NCI-H1048 (cell line): ENCODE measurements at regions not wholly inside any gene's neighbourhood (a gene's known extent, or its start where the extent isn't known, plus 50 kb on each side); places are given as distances from the start of the nearest gene placed in this dataset.

Experiments
- DNase-seq: peaks from one replicate; lab custom pipeline; 2025; lab: John Stamatoyannopoulos, UW

DNA sequence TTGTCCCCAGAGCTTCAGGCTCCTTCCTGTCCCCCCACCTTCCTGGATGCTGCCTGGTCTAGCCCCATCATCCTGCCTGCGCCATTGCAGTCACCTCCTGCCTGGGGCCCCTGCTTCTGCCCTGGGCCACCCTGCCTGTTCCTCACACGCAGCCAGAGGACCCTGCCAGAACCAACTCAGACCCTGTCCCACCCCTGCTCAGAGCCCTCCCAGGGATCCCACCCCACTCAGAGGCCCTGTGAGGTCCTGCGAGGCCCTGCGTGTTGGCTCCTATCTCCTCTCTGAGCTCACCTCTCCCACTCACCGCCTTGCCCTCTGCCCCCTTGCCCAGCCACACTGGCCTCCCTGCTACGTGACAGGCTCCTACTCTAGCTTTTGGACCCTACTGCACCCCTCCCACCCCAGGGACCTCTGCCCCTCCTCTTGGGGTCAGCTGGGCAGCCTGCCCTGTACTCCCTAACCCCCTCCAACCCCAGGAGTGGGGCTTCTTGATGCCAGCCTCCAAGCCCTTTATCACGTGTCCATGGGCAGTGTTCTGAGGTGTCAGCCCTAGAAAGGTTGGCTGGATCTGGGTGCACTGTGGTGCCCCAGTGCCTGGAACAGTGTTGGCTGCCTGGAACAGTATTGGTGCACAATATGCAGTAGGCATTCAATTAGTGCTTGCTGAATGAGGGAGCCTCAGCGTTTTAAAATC, 68.3 kb downstream of the CEBPB start:
- no peak for DNase-seq

DNA sequence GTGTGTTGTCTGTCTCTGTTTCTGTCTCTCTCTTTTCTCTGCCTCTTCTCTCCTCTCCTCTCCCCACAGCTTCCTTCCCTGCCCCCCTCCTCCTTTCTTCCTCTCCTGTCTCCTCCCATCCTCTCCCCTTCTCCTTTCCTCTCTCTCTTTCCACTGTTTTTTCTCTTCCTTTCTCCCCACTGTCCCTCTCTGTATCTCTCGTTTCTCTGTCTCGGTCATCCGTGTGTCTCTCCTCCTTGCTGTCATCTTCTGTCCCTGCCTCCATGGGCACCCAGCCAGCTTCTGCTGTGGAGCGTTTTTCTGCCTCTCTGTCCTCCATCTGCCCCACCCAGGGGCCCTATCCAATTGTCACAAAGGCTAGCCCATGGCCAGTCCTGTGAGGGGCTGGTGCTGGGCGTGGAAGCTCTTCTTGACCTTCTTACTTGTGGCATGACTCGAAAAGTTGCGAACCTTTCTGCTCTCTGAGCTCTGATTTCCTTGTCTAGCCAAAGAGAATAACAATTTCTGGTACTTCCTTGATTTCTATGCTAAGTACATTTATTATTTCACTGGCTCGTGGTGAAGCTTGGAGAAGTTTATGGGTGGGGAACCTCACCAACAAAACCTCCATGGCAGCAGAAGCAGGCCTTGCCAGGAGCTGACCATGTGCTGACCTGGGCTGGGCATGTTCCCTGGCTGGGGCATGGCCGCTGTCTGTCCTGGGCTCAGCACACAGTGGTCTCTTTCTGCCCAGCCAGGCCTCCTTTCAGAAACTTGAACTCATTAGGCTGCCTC, 69.3 kb downstream of the CEBPB start:
- no peak for DNase-seq

DNA sequence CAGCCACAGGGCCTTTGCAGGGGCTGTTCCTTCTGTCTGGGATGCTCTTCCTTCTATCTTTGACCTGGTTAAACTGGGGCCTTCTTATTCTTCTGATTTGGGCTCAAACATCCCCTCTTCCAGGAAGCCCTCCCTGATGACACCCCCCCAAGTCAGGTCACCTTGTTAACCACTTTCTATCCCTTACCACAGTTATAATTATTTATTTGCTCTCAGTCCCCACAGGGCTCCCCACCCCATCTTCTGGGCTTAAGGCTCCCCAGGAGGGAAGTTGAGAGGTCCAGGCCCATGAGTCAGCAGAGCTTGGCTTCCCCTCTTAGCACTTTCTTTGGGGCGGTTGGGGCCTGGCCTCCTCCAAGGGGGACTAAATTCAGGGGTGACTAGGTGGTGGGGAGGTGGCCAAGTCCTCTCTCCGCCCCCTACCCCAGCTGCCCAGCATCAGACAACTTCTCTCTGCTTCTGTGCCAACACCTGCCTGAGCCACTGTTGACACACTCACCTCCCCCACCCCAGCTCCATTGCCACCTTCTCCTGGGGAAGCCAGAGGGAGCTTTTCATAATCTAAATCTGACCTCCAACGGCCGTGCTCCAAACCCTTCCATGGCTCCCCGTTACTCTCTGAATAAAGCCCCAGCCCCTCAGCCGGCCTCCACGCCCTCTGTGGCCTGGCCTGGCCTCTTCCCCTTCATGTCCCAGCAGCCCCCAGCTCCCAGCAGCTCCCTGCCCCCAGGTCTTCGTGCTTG, 70.0 kb downstream of the CEBPB start:
- DNase-seq = no peak

DNA sequence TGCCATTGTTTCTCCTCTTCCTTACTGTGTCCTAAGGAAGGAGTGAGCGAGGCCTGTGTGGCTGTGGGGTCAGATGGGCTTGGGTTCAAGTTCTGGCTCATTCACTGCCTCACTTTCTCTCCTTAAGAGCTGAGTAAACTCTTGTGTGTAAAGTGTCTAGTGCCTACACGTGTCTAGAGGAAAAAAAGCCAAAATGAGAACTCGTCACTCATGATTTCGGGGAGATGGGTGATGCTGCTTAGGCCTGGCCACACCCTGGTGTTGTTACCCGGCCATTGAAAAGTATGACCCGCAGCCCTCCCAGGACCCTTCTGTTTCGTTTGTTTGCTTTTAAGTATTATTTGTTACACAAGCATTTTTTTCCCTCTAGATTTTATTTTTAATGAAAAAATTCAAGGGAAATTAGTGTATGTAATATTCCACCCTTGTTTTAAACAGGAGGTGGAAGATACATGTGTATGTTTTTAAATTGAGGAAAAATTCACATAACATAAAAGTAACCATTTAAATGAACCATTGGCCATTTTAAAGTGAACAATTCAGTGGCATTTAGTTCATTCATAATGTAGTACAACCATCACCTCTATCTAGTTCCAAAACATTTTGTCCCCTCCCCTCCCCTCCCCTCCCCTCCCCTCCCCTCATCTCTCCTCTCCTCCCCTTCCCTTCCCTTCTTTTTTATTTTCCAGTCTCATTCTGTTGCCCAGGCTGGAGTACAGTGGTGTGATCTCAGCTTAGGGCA, 71.0 kb downstream of the CEBPB start:
- DNase-seq = no peak

DNA sequence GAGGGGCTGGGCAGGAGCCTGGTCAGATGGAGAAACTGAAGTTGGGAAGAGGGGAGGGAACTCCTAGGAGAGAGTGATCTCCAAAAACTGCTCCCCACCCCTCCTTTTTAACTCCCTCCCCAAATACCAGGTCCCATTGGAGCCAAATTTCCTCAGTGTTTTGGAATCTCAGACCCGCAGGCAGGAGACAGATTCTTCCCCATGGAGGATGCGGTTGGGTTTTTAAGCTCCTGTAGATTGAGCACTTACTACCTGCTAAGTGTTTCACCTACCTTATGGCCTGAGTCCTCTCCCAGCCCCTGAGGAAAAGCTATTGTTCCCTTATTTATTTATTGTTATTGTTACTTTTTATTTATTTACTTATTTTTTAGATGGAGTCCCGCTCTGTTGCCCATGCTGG, 73.2 kb downstream of the CEBPB start:
- no peak for DNase-seq

DNA sequence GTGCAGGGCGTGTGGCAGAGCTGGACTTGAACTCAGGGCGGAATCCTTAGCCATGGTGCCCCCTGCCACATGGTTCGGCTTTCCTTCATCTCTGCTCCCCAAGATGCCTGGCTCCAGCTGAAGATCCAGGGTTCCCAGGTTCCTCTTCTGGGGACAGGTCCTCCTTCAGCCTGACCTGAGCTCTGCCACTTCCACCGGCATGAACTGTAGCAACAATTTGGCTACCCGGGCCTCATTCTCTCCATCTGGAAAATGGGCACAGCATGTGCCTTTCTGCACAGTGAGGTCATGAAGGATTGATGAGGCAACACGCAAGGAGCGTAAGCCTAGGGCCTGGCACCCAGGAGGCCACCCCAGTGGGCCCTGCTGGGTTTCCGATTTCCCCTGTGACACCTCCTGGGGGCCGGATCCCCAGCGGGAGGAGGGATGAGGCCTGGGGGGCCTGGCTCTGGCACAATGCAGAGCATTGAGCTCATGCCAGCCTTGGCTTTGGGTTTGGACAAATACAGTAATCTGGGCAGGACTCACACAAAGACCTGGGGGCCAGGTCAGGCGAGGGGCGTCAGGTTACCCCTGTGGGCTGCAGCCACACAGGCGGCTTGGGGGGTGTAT, 74.0 kb downstream of the CEBPB start:
- no peak for DNase-seq

DNA sequence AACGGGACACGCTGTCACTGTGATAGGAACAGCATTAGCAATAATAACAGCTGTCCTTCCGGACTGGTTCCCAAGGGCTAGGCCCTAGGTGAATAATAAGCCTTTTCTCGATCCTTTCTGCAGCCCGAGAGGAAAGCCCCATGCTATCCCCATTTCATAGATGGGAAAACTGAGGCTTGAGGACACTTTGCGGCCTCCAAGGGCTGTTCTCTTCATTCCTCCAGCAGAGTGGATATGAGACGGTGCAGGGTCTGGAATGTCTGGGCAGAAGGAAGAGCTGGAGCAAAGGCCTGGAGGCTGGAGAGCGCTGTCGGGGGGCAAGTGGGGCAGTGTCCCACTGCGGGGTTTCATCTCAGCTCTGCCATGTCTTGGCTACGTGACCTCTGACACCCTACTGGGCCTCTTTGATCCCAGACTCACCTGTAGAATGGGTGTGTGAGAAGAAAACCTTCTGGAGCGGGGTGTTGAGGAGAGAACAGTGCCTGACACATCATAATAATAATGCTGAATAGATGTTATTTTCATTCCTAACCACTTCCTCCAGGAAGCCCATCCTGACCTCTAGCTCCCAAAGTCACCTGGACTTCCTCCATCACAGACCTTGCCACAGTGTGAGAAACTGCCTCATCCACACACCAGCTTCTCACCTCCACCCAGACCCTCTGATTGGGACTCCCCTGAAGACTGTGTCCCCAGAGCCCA, 74.8 kb downstream of the CEBPB start:
- DNase-seq = no peak

DNA sequence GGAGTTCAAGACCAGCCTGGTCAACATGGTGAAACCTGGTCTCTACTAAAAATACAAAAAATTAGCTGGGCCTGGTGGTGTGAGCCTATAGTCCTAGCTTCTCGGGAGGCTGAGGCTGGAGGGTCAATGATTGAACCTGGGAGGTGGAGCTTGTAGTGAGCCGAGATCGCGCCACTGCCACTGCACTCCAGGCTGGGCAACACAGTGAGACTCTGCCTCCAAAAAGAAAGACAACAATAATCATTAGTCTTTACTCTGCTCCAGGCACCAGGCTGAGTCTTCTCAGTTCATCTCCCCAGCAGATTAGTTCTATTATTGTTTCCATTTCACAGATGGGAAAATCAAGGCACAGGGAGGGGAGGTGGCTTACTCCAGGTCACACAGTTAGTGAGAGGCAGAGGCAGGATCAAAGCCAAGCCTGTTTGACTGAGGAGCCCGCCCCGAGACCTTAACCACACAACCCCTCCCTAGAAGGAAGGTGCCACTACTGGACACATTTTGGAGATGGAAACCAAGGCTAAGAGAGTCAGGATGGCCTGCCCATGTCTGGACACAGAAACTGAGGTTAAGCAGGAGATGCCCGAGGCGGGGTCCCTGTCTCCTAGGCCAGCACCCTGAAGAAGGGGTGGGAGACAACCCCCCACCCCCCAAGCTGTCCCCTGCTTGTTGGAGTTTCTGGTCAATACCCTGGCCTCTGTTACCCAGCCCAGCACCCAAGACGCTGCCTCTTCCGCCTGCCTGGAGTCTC, 75.8 kb downstream of the CEBPB start:
- DNase-seq = no peak

DNA sequence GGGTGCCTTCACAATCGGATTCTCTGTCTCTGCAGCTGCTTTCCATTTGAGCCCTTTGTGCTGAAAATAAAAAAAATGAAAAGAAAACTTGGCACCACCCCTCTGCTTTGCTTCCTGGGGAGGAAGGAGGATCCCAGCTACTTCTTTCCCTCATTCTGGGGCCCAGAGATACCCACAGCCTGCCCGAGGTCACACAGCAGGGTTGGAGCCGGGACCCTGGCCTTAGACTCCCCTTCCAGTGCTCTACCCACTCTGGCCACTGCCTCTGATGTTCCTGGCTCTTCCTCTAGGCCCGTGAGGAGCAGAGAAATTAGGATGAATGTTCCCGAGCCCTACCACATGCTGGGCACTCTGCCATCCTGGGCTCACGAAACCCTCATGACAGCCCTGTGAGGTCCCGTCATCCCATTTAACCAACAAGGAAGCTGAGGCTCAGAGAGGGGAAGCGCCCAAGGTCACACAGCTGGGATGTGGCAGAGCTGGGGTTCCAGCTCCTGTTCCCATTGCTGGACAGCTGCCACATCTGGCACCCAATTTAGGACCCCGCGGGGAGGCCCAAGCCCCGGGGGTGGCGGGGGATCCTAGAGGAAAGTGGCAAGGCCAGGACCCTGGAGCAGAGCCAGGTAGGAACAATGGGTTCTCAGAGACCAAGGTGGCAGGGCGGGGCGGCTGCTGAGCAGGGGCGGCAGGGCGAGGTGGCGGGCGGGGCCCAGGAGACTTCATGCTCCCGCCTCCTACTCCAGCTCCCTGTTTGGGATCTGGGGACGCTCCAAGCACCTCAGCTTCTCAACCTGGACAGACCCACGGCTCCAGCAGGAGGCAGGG, 76.6 kb downstream of the CEBPB start:
- DNase-seq = peak; percentile 64

DNA sequence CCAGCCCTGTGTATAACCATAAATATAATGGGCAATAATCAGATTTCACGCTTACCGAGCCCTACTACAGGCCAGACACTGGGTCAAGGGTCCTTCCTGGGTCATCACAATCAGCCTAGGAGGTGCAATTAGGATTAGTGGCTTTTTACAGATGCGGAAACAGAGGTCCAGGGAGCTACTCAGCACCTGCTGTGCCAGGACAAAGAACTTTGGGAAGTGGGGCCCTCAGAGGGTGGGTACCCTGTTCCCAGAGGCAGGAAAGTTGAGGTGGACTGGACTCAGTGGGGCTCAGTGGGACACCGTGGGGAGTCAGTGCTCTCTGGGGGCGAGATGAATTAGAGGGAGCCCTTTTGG, 77.2 kb downstream of the CEBPB start:
- DNase-seq = no peak

DNA sequence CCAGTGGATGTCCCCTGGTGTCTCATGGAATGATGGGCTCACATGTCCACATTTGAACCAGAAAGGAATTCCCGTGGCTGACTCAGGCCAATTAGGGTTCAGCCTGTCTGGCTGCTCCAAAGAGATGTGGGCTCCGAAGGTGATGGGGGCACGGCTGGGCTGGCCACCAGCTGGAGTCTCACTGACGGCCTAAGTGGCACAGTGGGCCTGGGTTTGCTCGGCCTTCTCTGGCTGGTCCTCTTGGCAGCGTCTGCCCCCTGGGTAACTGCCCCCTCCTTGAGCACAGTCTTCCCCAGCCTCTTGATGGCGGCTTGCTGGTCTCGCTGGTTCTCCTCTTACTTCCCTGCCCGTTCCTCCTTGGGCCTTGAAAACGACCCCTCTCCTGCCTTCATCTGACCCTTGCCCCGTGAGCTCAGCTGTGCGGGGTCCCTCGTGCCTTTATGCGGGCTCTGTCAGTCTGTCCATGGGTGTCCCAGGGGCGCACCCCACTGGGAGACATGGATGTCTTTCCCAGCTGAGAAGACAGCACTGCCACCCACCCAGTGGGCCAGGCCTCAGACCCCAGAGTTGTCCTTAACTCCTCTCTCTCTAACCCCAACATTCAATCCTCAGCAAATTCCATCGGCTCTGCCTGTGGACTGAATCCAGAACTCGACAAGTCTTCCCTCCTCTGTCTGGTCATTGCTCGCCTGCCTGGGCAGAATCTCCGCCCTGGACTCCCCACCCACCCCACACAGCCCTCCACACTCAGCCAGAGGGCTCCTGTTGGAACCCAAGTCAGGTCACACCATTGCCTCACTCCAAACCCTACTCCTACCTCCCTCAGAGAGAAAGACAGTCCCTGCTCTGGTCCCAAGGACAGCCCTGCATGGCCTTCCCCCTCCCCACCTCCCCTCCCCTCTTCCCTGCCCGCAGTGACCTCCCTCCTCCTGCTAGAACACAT, 78.7 kb downstream of the CEBPB start:
- DNase-seq = no peak

DNA sequence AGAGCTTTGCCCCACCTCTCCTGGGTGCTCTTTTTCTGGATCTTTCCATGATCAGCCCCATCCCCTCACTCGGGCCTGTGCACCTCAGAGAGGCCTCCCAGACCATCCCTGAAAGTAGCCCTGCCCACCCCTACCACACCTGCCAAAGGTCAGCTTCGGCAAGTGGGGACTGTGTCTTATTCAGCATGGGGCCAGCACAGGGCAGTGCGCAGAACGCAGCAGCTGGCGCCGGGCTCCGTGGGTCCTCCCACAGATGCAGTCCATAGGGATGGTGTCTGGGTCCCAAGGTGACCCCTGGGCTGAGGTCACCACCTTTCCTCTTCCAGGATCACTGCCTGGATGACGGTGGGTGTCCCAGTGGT, 79.4 kb downstream of the CEBPB start:
- DNase-seq = no peak

DNA sequence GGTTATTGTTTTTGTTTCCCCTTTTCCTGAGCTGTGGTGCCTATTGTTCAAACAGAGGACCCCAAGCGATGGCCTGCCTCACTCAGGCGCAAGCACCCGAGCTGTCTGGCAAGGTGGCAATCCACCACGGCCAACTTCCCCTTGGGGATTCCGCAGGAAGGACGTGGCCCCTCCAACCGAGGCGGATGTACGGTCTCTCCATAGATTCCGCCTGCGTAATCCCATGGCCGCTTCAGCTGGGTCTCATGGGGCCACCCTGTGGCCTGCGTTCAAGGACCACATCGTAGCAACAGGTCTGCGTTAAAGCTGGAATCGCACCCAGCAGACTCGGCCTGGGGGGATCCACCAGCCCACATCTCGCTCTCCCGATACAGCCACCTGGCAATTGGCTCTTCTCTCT, 79.9 kb downstream of the CEBPB start:
- DNase-seq = no peak

DNA sequence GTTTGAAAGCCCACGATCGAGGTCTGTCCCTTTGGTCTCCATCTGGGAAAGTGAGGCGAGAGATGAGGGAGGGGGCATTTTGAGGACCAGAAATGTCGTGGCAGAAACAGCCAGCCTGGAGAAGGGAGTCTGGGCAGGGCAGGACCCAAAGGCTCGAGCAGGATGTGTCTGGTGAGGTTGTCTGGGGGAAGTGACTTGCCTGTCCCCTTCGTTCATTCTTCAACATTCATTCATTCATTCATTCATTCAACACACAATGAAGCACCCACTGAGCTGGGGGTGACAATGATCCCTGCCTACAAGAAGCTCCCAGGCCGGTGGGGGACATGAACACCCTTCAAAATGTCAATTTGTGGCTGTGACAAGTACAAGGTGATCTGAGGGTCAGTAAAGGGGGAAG, 80.5 kb downstream of the CEBPB start:
- DNase-seq = no peak

DNA sequence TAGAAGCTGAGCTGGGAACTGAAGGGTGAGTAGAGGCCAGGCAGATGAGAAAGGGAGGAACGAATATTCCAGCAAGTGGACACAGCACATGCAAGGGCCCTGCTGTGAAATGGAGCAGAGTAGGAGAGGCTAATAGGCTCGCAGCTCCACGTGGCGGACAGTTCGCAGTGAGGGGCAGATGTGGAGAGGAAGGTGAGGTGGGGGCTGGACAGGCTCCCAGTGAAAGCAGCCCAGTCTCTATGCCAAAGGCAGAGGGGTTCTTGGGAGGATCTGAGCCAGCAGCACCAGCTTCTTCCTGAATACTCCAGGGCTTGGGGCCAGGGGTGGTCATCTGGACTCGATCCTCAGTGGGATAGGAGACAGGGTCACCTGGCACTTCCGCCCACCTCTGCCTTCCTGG, 81.0 kb downstream of the CEBPB start:
- no peak for DNase-seq

DNA sequence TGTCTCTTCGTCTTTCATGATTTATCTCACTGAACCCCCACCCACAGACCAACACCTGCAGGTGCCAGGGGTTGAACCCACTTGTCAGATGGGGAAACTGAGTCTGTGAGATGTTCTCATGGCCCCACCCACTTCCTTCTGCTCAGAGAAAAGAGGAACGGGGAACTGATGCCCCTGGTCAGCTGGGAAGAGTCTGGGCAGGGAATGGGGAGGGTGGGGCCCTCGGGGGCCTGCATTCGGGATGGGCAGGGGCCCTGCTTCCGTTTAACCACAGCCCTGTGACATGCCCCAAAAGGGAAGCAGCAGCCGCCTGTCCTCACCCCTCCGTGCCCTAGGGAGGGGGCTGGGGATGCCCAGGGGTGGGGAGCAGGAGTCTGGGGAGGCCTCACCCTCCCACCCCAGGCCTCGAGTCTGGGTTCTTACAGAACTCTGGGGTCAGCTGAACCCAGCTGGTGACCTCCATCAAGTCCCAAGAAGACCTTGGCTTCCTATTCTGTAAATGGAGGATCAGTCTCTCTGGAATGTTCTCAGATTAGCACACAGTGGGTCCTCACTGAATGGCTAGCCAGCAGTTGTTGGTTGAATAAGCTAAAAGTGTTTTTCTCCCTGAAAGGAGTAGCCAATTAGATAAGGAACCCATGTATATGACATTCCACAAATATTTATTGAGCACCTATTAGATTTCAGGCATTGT, 81.5 kb downstream of the CEBPB start:
- DNase-seq = no peak

DNA sequence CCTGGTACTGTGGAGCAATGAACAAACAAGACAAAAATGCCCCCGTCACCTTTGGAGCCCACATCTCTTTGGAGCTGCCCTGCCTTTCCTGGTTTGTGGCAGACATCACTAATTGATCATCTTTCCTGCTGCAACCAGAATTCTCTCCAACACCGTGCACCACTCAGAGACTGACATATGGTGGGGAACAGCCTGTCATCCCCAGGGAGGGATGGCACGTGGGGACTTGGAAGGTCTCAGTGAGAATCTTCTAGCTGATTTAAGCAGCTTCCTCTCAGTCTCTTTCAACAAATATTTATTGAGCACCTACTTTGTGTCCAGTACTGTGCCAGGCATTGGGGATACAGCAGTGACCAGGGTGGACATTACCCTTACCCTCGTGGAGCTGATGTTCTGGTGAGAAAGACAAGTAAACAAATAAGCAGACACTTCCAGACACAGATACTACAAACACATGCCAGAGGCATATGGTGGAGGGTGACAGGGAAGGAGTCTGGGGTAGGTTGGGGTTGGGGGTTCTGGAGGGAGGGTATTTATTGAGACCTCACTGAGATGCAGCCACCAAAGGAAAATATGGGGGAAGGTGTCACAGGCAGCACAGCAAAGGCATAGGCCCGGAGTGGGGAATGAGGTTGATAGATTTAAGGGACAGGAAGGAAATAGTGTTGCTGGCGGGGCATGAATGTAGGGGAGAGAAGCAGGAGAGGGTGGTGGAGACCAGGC, 82.3 kb downstream of the CEBPB start:
- DNase-seq = no peak
